22Rv1 (cell line): ENCODE measurements at regions not wholly inside any gene's neighbourhood (a gene's known extent, or its start where the extent isn't known, plus 50 kb on each side); places are given as distances from the start of the nearest gene placed in this dataset.

Source experiments
- CTCF ChIP-seq: fragments of 450-650 bp; IDR thresholded peaks from 2 replicates; pipeline ENCODE4 v1.5.1; 2017; ENCODE audit warnings: mild to moderate bottlenecking
- ZFX ChIP-seq: fragments of 450-650 bp; IDR thresholded peaks from 2 replicates; pipeline ENCODE4 v1.6.1; 2017; ENCODE audit warnings: antibody characterized with exemption, borderline replicate concordance

GRCh38 chr16:60821661-60822060 is 1214.6 kb downstream of the CDH8 start:
- no peak for TF ChIP-seq CTCF
- TF ChIP-seq ZFX: no peak
